GM18498 (cell line): ENCODE measurements at regions not wholly inside any gene's neighbourhood (a gene's known extent, or its start where the extent isn't known, plus 50 kb on each side); places are given as distances from the start of the nearest gene placed in this dataset.

Experiments used
- ATAC-seq: cut with Tn5 transposase; IDR thresholded peaks from one replicate; pipeline ENCODE4 v1.9.1; 2021; ENCODE audit warnings: mild to moderate bottlenecking, moderate library complexity; ENCODE audit not compliant: unreplicated experiment

DNA sequence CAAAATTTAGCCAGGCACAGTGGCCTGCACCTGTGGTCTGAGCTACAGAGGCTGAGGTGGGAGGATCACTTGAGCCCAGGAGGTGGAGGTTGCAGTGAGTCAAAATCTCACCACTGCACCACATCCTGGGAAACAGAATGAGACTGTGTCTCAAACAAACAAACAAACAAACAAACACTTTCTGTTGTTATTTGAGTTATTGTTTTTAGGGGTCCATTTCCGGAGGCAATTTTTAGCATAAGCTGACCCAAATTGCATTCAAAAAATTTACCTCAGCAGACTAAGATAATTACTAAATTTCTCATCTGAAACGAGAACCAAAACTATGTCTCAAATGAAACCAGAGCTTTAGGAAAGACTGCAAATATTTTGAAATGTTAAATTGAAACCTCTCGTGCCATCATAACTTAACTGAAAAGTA, 1485.1 kb downstream of the EFNA5 start:
- peak; percentile 60 for ATAC-seq

DNA sequence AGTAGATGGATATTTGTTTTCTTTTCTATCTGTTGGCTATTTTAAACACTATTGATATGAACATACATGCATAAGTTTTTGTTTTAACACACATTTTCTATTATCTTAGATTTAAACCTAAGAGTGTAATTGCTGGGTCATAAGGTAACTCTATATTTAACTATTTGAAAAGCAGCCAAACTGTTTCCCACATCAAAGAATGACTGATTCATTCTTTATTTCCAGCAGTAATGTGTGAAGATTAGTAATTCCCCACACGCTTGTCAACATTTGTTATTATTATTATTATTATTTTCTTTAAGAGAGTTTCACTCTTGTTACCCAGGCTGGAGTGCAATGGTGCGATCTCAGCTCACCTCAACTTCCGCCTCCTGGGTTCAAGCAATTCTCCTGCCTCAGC, 1495.8 kb downstream of the EFNA5 start:
- ATAC-seq, result no peak

DNA sequence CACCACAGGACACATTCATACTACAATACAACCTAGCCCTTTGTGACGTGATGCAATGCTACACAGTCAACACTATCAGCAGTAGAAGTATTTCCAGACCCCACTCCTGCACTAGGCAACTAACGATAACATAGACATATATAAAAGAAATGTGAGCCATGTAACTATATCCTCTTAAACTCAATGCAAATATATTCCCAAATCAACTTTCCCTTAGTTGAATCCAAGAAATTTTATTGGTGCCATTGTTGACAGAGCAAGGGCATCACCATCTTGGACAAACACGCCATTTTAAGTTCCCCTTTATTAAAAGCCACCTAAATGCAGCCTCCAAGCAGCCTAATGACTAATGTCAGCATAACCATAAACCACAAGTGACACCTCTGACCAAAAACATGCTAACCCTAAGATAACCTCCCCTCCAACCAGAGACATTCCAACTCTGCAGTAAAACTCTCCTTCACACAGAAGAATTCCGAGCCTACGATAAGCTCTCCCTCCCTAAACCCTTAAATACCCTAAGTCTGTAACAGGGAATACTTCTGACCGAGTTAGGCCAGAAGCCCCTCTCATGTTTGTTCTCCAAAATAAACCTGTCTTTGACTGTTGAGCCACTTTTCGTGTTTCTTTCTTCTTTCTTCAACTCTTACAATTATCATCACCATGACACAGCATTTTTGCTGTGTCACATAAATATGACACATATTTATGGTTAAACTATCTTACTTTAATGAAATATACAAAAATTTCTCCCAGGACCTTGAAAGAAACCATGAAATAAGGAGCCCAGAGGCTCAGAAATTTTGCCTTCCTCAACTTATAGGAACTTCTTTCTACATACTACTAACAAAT, 1497.8 kb downstream of the EFNA5 start:
- ATAC-seq, result no peak

- no peak for ATAC-seq
These were observed 1499.0 kb downstream of the EFNA5 start for GRCh38 chr5:106171708-106172107.

DNA sequence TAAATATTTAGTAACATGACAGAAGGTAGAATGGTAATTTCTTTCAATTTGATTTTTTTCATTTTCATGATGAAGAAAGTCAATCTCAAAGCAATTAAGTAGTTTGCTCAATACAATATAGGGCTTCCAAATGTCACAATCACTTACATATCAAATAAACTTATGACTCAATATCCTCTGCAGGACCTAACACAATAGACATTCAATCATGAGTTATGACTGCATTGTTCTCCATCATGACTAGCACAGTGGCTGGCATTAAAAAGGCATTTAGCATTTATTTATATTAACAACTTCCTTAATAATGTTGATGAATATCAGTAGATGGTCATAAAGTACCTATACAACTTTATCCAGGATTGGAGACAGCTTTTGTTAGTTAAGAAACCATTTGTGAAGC, 1499.6 kb downstream of the EFNA5 start:
- no peak for ATAC-seq

DNA sequence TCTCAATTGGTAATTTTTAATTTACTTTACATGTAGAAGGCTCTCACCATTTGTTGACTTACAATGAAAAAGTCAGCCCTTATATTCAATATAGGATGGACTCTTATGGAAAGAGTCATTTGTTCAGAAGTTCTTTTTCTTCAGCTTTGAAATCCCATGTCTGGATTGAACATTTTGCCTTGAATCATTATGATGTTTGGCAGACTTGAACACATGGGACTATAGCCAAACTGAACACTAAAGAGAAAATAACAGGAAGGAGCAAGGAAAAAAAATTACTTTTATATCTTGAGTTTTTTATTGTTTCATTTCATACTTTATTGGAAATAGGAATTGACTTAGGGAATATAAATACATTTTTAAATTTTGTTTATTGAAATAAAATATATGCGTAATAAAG, 1503.0 kb downstream of the EFNA5 start:
- ATAC-seq, result no peak

GRCh38 chr5:106163233-106163632, 1507.5 kb downstream of the EFNA5 start:
- ATAC-seq, result no peak

GRCh38 chr5:106159616-106160015, 1511.1 kb downstream of the EFNA5 start:
- no peak for ATAC-seq

GRCh38 chr5:106154280-106154716, 1516.4 kb downstream of the EFNA5 start:
- no peak for ATAC-seq

DNA sequence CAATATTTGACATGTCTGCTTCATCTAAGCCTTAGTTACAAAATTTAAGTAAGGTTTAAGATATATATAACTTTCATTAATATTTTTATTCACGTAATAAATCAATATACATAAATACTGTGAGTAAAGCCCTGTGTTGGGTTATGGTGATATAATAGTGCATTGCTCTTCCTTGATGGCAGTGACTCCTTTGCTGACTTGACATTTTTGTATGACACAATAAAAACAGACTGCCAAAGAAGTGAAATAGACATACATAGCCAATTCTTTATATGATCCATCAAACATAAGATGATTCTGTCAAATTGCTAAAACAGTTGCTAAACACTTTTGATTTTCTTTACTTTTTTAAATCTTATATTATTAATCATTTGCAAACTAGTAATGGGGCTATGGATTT, 1518.2 kb downstream of the EFNA5 start:
- ATAC-seq, result no peak

DNA sequence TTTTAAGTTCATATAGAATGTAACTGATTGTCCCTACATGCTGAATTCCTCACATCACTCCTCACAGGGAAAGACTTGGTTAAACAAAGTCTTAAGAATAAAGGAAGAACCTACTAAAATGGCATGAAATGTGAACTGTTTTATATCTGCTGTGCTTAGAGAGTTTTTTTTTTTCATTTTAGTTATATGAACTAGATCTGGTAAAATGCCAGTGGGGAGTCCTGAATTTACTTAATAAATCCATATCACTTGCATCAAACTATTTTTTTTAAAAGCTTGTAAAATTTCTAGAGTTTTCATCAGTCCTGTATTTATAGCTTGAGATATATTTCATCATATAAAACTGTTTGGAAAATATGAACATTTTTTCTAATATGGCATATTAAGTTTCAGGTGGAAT, 1528.6 kb downstream of the EFNA5 start:
- no peak for ATAC-seq

DNA sequence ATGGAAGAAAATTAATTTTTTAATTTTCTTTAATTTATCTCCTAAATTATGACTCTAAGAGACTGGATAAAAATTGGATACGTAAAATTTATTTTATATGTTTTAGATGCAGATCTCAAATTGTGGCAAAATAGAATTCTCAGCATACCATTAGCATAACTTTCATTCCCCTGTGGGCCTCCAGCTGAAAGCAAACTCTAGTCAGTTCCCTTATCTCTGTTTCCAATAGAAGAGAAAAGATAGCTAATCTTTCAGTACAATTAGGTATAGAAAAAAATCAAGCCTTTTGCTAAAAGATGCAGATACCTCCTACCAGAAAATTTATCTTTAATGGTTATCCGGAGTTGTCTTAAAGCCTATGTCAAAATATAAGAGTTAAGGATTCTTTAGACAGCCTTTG, 1530.6 kb downstream of the EFNA5 start:
- ATAC-seq, result no peak

DNA sequence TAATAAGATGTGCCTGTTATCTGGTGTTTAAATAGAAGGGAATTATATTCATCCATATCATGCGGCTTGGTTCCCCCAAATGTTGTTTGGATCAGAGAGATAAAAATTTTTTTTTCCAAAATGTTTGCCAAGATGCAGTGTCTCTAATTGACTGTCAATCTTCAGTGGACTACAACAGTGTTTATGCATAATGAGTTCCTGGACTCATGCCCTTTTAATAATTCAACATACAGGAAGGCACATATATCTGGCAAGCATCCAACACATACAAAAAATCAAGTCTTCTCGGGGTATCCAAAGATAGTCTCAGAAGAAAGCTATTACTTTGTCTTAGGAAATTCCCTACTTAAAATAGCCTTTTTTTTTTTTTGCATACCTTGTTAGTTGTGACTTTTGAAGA, 1534.7 kb downstream of the EFNA5 start:
- no peak for ATAC-seq

DNA sequence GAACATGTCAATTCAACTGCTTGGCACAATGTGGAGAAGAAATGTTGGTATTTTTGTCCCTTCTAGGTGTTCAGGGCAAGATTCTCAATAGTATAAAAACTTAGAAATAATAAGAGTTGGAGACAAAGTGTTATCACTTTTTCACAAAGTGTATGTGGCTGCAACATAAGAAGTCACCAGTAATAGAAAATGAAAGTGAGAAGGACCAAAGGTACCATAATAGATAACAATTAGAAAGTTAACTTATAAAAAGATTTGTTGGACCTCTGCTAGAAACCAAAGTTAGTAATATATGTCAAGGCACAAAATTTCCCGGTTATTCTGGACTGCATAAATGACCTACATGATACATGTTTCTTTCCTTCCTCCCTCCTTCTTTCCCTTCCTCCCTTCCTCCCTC, 1535.3 kb downstream of the EFNA5 start:
- ATAC-seq, result peak; percentile 51

DNA sequence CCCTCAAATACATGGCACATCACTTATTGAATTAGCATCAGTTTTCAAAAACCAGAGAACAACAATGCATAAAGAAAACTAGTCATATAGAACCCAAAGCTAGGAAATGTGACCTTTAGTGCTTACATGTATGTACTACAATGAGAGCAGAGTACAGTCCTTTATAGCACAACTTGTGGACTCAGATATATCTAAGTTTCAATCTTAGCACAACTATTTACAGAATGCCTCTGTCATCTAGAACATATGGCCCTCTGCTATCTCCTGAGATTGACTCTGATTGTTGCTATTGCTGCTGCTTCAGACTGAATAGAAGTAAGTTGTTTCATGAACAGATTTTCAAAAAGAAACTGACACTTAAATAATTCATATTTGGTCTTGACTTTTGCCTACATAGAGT, 1536.2 kb downstream of the EFNA5 start:
- ATAC-seq, result no peak

DNA sequence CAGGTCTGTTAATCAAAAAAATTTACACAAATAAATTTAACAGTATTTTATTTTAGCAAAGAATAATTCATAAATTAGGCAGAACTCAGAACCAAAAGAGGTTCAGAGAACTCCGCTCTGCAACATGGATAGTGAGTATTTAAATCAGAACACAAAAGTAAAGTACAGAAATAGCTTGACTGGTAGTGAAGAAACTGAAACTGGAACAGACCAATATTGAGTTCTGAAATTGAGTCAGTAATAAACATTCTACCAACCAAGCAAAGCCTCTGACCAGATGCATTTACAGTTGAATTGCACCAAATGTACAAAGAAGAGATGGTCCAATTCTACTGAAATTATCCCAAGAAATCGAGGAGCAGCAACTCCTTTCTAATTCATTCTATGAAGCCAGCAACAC, 1542.8 kb downstream of the EFNA5 start:
- peak; percentile 92 for ATAC-seq

DNA sequence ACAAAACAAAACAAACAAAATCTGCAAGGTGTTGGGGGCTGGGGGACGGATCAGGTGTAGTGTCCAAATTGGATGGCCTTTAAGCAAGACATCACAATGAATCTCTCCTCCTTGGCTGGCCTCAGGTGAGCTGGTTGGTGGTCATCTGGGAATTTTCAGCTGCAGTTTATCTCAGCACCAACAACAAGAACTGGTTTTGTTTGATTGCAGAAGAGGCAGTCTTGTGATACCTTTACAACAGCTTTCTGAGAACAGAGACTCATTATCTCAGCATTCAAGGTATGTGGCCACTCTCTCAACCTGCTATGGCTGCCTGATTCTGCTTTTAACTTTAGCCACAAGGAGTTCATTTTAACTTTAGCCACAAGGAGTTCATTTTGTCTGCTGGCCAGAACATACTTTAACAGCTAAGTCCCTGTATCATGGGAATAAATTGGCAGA, 1543.4 kb downstream of the EFNA5 start:
- ATAC-seq, result peak; percentile 73

DNA sequence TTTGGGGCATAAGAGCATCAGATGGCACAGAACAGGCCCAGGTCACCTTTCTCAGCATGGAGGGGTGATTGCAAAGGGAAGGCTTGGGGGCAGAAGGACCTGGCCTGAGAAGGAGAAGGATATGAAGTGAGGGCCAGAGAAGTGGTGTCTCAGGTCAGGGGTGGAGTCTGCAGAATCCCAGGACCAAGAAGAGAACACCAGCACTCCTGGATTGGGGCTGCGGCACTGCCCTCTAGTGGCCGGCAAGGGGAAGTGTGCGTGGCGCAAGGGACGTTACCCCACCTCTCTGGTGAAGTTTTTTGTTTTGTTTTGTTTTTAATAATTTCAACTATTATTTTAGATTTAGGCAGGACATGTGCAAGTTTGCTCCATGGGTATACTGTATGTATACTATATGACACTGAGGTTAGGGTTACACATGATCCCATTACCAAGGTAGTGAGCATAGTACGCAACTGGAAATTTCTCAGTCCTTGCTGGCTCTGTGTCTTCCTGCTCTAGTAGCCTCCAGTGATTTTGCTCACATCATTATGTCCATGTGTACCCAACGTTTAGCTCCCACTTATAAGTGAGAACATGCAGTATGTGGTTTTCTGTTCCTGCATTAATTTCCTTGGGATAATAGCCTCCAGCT, 1548.6 kb downstream of the EFNA5 start:
- peak; percentile 85 for ATAC-seq

- no peak for ATAC-seq
These were observed 1554.1 kb downstream of the EFNA5 start for GRCh38 chr5:106116682-106117081.

DNA sequence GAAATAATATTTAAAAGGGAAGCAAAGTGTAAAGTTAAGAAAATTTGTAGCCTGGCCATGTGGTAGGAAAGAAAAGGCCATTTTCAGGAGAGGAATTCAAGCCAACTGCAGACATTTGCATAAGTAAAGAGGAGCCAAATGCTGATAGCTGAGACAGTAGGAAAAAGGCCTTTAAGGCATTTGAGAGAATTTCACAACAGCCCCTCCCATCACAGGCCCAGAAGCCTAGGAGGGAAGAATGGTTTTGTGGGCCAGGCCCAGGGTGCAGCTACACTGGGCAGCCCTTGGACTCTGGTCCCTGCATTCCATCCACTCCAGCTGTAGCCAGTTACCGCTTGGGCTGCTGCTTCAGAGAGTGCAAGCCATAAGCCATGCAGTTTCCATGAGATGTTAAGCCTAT, 1556.8 kb downstream of the EFNA5 start:
- ATAC-seq, result no peak

- no peak for ATAC-seq
These were observed 1564.4 kb downstream of the EFNA5 start for GRCh38 chr5:106106384-106106783.

DNA sequence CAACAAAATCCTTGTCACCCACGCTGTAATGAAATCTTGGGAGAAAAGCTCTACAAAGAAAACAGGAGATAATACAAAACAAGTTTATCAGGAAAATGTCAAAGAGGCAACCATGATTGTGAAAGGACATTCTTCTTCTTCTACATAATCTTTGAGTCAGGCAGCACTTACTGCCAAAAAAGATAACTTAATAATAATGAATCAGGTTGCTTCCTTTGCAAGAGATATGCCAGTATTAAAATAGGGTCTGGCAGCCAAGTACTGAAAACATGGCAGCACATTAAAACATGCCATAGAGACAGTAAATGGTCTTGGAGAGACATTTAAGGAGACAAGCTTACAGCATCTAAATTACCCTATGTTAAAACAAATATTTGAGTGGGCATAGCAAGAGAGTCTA, 1573.4 kb downstream of the EFNA5 start:
- ATAC-seq, result no peak
